ENCODE measurements at regions not wholly inside any gene's neighbourhood (a gene's known extent, or its start where the extent isn't known, plus 50 kb on each side); places are given as distances from the start of the nearest gene placed in this dataset.

- H3K9me3 Mint-ChIP-seq = no peaks in the 10 kb centered on the region
- intact Hi-C loops (cut with micrococcal nuclease) = no loop called here
- ATAC-seq (no peak), DNase-seq (no peak)
- peaks cover 5% of the 10 kb centered on the region for H3K4me1 ChIP-seq (ENCODE audit: control insufficient read depth, insufficient read depth, low read length)
- H3K36me3 ChIP-seq (ENCODE audit: control insufficient read depth, insufficient read depth, low read length) = no peaks in the 10 kb centered on the region
- H3K27me3 Mint-ChIP-seq (ENCODE audit: low read depth in 2 of 2) = peaks cover 9% of the 10 kb centered on the region in 2 donors
- no peak overlapping the region for H3K4me3 ChIP-seq (ENCODE audit: low read length)
- H3K4me1 Mint-ChIP-seq = no peaks in the 10 kb centered on the region
- H3K27me3 ChIP-seq (ENCODE audit: control insufficient read depth, insufficient read depth, low read length) = no peaks in the 10 kb centered on the region
- no peak overlapping the region for H3K27ac ChIP-seq (ENCODE audit: low read length)
- no peak overlapping the region for H3K27ac Mint-ChIP-seq
- H3K36me3 Mint-ChIP-seq = no peaks in the 10 kb centered on the region
- 79% methylated on average over 7 of the region's 7 CpGs for WGBS (ENCODE audit: insufficient coverage)
- H3K9me3 ChIP-seq (ENCODE audit: control insufficient read depth, insufficient read depth, low read length) = no peaks in the 10 kb centered on the region
- no peak overlapping the region for H3K4me3 Mint-ChIP-seq
- TF ChIP-seq CTCF (IDR thresholded peaks at IDR 0.05) = no peak
Measured at GRCh38 chr10:131656009-131656408, 244.8 kb upstream of the PPP2R2D start.

GRCh38 chr10:131656431-131656841 lies 244.4 kb upstream of the PPP2R2D start:
- TF ChIP-seq CTCF (IDR thresholded peaks at IDR 0.05) = no peak
- intact Hi-C loops (cut with micrococcal nuclease) = no loop called here
- WGBS (ENCODE audit: insufficient coverage) = 88% methylated on average over 9 of the region's 9 CpGs
- Mint-ChIP-seq H3K4me1 (no peaks in the 10 kb centered on the region), H3K27ac (no peak overlapping the region), H3K36me3 (no peaks in the 10 kb centered on the region), H3K4me3 (no peak overlapping the region), H3K27me3 (ENCODE audit: low read depth in 2 of 2) (peaks cover 8 to 9% of the 10 kb centered on the region in 2 donors), H3K9me3 (no peaks in the 10 kb centered on the region)
- no peak for ATAC-seq
- no peak for DNase-seq
- Histone ChIP-seq H3K36me3 (ENCODE audit: control insufficient read depth, insufficient read depth, low read length) (no peaks in the 10 kb centered on the region), H3K27ac (ENCODE audit: low read length) (no peak overlapping the region), H3K4me1 (ENCODE audit: control insufficient read depth, insufficient read depth, low read length) (peaks cover 5% of the 10 kb centered on the region), H3K27me3 (ENCODE audit: control insufficient read depth, insufficient read depth, low read length) (no peaks in the 10 kb centered on the region), H3K4me3 (ENCODE audit: low read length) (no peak overlapping the region), H3K9me3 (ENCODE audit: control insufficient read depth, insufficient read depth, low read length) (no peaks in the 10 kb centered on the region)

- Mint-ChIP-seq H3K9me3 (no peaks in the 10 kb centered on the region), H3K27me3 (ENCODE audit: low read depth in 2 of 2) (peaks cover 6 to 9% of the 10 kb centered on the region in 2 donors), H3K27ac (no peak overlapping the region), H3K4me1 (no peaks in the 10 kb centered on the region), H3K4me3 (no peak overlapping the region), H3K36me3 (no peaks in the 10 kb centered on the region)
- no peak for ATAC-seq
- H3K4me1 ChIP-seq (ENCODE audit: control insufficient read depth, insufficient read depth, low read length) = peaks cover 2% of the 10 kb centered on the region
- 82% methylated on average over 15 of the region's 16 CpGs for WGBS (ENCODE audit: insufficient coverage)
- no peak overlapping the region for H3K4me3 ChIP-seq (ENCODE audit: low read length)
- H3K36me3 ChIP-seq (ENCODE audit: control insufficient read depth, insufficient read depth, low read length) = no peaks in the 10 kb centered on the region
- no peaks in the 10 kb centered on the region for H3K9me3 ChIP-seq (ENCODE audit: control insufficient read depth, insufficient read depth, low read length)
- DNase-seq = no peak
- intact Hi-C loops (cut with micrococcal nuclease) = no loop called here
- TF ChIP-seq CTCF (IDR thresholded peaks at IDR 0.05) = no peak
- no peaks in the 10 kb centered on the region for H3K27me3 ChIP-seq (ENCODE audit: control insufficient read depth, insufficient read depth, low read length)
- H3K27ac ChIP-seq (ENCODE audit: low read length) = no peak overlapping the region
Measured at GRCh38 chr10:131657318-131657984, 243.4 kb upstream of the PPP2R2D start.

- H3K4me3 ChIP-seq (ENCODE audit: low read length) = no peak overlapping the region
- H3K36me3 Mint-ChIP-seq = no peaks in the 10 kb centered on the region
Measured at GRCh38 chr10:131657985-131658330, 242.8 kb upstream of the PPP2R2D start.

More at GRCh38 chr10:131657985-131658330, 242.8 kb upstream of the PPP2R2D start:
- H3K9me3 Mint-ChIP-seq = no peaks in the 10 kb centered on the region
- 84% methylated on average over 9 of the region's 9 CpGs for WGBS (ENCODE audit: insufficient coverage)
- no peak for DNase-seq
- Histone ChIP-seq H3K4me1 (ENCODE audit: control insufficient read depth, insufficient read depth, low read length) (no peaks in the 10 kb centered on the region), H3K36me3 (ENCODE audit: control insufficient read depth, insufficient read depth, low read length) (no peaks in the 10 kb centered on the region), H3K27me3 (ENCODE audit: control insufficient read depth, insufficient read depth, low read length) (no peaks in the 10 kb centered on the region), H3K9me3 (ENCODE audit: control insufficient read depth, insufficient read depth, low read length) (no peaks in the 10 kb centered on the region), H3K27ac (ENCODE audit: low read length) (no peak overlapping the region)
- peaks cover 4 to 6% of the 10 kb centered on the region in 2 donors for H3K27me3 Mint-ChIP-seq (ENCODE audit: low read depth in 2 of 2)
- no peaks in the 10 kb centered on the region for H3K4me1 Mint-ChIP-seq
- no peak overlapping the region for H3K4me3 Mint-ChIP-seq
- no peak for ATAC-seq
- H3K27ac Mint-ChIP-seq = no peak overlapping the region
- intact Hi-C loops (cut with micrococcal nuclease) = no loop called here
- TF ChIP-seq CTCF (IDR thresholded peaks at IDR 0.05) = no peak

Measured in natural killer cell (primary cell).